ENCODE measurements at regions not wholly inside any gene's neighbourhood (a gene's known extent, or its start where the extent isn't known, plus 50 kb on each side); places are given as distances from the start of the nearest gene placed in this dataset.
A peak's percentile ranks its signal among the peaks of the same experiment; 100 is the strongest.

DNA sequence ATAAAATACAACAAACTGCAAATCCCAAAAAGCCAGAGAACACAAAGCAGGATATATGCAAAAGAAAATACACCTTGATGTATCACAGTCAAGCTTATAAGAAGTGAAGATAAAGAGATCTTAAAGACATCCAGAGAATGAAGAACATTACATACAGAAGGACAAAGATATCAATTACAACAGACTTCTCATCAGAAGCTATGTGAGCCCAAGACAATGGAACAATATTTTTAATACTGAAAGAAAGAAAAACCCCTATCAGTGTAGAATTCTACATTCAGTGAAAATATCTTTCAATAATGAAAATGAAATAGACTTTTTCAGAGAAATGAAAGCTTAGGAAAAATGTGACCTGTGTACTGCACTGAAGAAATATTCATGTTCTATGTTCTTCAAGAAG is 104.5 kb upstream of the PHACTR3 start:
- DNase-seq (ENCODE audit: low read depth), result no peak
- H3K4me3 ChIP-seq (ENCODE audit: low read depth, low read length), result no peak overlapping the region
- no peak for TF ChIP-seq MYC (IDR thresholded peaks at IDR 0.05; ENCODE audit: low read depth, low read length)
- TF ChIP-seq, protein P1, sequence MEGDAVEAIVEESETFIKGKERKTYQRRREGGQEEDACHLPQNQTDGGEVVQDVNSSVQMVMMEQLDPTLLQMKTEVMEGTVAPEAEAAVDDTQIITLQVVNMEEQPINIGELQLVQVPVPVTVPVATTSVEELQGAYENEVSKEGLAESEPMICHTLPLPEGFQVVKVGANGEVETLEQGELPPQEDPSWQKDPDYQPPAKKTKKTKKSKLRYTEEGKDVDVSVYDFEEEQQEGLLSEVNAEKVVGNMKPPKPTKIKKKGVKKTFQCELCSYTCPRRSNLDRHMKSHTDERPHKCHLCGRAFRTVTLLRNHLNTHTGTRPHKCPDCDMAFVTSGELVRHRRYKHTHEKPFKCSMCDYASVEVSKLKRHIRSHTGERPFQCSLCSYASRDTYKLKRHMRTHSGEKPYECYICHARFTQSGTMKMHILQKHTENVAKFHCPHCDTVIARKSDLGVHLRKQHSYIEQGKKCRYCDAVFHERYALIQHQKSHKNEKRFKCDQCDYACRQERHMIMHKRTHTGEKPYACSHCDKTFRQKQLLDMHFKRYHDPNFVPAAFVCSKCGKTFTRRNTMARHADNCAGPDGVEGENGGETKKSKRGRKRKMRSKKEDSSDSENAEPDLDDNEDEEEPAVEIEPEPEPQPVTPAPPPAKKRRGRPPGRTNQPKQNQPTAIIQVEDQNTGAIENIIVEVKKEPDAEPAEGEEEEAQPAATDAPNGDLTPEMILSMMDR (IDR thresholded peaks at IDR 0.05; ENCODE audit: low read depth, low read length), result no peak
- TF ChIP-seq, protein P2, sequence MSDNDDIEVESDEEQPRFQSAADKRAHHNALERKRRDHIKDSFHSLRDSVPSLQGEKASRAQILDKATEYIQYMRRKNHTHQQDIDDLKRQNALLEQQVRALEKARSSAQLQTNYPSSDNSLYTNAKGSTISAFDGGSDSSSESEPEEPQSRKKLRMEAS (IDR thresholded peaks at IDR 0.05; ENCODE audit: low read depth, low read length), result no peak

DNA sequence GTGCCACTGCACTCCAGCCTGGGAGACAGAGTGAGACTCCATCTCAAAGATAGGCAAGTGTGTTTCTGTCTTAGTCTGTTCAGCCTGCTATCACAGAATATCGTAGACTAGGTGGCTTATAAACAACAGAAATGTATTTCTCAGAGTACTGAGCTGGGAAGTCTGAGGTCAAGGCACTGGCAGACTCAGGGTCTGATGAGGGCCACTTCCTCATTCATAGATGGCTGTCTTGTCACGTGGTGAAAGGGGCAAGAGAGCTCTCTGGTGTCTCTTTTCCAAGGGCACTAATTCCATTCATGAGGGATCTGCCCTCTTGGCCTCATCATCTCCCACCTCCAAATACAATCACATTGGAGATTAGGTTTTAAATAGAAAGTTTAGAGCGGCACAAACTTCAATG is 95.6 kb upstream of the PHACTR3 start:
- TF ChIP-seq MYC (IDR thresholded peaks at IDR 0.05; ENCODE audit: low read depth, low read length), result no peak
- TF ChIP-seq, protein P2 (IDR thresholded peaks at IDR 0.05; ENCODE audit: low read depth, low read length), result 0 out of 2 replicates have a peak, but pooled peaks have one; percentile 48
- no peak overlapping the region for H3K4me3 ChIP-seq (ENCODE audit: low read depth, low read length)
- DNase-seq (ENCODE audit: low read depth), result peak; percentile 51

DNA sequence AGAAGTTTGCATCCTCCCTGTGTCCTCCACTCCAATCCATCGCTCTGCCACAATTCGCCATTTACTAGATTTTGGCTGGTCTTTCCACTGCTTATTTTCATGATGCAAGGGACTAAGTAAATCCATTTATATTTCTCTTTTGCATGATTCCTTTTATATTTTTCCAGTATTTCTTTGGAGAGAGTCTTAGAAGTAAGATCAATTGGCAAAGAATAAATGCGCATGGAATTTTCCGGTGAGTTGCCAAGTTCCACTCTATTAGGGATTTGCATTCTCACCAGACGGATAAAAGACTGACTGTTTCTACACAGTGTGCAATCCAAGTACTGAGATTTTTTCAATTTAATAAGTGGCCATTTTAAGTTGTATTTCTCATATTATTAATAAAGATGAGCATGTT is 91.7 kb upstream of the PHACTR3 start:
- no peak overlapping the region for H3K4me3 ChIP-seq (ENCODE audit: low read depth, low read length)
- TF ChIP-seq, protein P2 (IDR thresholded peaks at IDR 0.05; ENCODE audit: low read depth, low read length), result no peak
- TF ChIP-seq, protein P1 (IDR thresholded peaks at IDR 0.05; ENCODE audit: low read depth, low read length), result no peak
- TF ChIP-seq MYC (IDR thresholded peaks at IDR 0.05; ENCODE audit: low read depth, low read length), result no peak
- TF ChIP-seq POLR2A (IDR thresholded peaks at IDR 0.05; ENCODE audit: extremely low read depth, insufficient read length), result no peak
- DNase-seq (ENCODE audit: low read depth), result no peak

DNA sequence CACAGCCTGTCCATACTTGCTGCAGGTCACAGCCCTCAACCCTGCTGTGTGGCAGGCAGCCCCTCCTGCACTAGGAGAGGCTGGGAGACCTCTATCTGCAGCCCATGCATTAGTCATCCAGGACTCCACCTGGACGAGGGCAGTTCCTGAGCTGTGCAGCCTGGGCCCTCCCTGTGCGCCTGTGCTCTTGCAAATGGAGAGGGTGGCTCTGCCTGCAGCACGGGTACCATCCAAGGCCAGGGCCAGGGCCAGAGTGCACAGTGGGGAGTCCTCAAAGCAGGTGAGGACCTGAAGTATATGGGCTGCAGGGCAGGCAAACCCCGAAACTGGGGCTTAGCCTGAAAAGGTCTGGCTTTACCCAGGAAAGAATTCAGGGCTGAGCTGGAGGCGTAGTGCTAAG is 89.8 kb upstream of the PHACTR3 start:
- DNase-seq (ENCODE audit: low read depth), result no peak
- TF ChIP-seq POLR2A (IDR thresholded peaks at IDR 0.05; ENCODE audit: extremely low read depth, insufficient read length), result no peak
- TF ChIP-seq MYC (IDR thresholded peaks at IDR 0.05; ENCODE audit: low read depth, low read length), result no peak
- TF ChIP-seq, protein P1 (IDR thresholded peaks at IDR 0.05; ENCODE audit: low read depth, low read length), result no peak
- TF ChIP-seq, protein P2 (IDR thresholded peaks at IDR 0.05; ENCODE audit: low read depth, low read length), result no peak
- no peak overlapping the region for H3K4me3 ChIP-seq (ENCODE audit: low read depth, low read length)

DNA sequence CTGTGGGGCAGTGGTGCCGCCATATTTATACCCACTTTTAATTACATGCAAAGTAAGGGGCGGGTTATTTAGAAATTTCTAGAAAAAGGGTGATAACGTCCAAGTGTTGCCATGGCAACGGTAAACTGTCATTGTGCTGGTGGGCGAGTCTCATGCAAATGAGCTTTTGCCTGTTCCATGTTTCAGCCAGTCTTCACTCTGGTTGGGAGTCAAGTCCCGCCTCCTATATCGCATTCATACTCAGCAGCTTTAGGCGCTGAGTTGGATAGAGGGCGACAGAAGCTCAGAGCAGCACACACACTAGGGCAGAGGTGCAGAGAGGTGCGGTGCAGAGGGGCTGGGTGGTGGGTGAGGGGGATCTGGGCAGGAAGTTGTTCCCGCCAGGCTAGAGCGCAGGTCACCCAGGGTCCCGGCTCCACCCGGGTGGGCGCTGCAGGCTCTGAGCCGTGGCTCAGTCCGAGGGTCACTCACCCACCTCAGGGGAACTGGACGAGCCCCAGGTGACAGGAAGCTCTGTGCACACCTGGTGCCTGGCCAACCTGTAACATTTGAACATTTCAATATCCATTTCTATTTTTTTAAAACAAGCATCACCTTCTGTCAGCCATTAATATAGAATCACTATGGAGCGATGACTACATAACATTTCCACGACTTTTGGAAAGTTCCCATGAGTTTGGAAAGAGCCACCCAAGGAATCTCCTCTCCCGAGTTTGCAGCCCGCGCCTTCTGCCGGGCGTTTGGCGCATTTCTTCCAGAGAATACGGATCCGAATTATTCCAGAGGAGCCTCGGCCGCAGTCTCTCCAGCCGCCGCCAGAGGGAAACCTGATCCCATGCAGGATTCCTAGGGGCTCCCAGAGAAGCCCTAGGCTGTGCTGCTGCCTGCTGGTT is 89.1 kb upstream of the PHACTR3 start:
- DNase-seq (ENCODE audit: low read depth), result peak; percentile 47
- no peak for TF ChIP-seq POLR2A (IDR thresholded peaks at IDR 0.05; ENCODE audit: extremely low read depth, insufficient read length)
- TF ChIP-seq, protein P1 (IDR thresholded peaks at IDR 0.05; ENCODE audit: low read depth, low read length), result peak; percentile 79
- H3K4me3 ChIP-seq (ENCODE audit: low read depth, low read length), result no peak overlapping the region

DNA sequence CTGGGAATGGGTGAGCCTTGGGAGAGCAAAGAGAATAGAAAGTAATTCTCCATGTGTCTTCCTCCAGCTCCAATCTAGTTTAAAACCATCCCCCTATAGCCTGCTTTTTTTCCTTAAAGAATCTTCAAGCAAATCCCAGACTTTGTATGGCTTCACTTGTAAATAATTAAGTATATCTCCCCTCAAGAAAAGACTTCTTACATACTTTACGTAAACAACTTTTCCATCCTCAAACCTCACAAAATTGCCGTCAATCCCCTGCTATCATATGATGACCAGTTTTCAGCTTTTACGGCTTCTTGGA is 88.5 kb upstream of the PHACTR3 start:
- no peak overlapping the region for H3K4me3 ChIP-seq (ENCODE audit: low read depth, low read length)
- TF ChIP-seq, protein P2 (IDR thresholded peaks at IDR 0.05; ENCODE audit: low read depth, low read length), result no peak
- TF ChIP-seq POLR2A (IDR thresholded peaks at IDR 0.05; ENCODE audit: extremely low read depth, insufficient read length) (no peak), MYC (IDR thresholded peaks at IDR 0.05; ENCODE audit: low read depth, low read length) (no peak)
- TF ChIP-seq, protein P1 (IDR thresholded peaks at IDR 0.05; ENCODE audit: low read depth, low read length), result no peak
- DNase-seq (ENCODE audit: low read depth), result no peak

Measured in NB4 (cell line).